SK-N-SH (cell line): ENCODE measurements at regions not wholly inside any gene's neighbourhood (a gene's known extent, or its start where the extent isn't known, plus 50 kb on each side); places are given as distances from the start of the nearest gene placed in this dataset.

Experiments
- CTCF ChIA-PET: fragments of 300-600, 350-600 bp; formaldehyde crosslinking; extraction: SDS; loops from one replicate; lab custom pipeline; 2021; lab: Yijun Ruan, JAX
- POLR2A ChIA-PET: fragments of 350-600 bp; sonication (Branson Sonifier 250); formaldehyde crosslinking; extraction: SDS; loops from one replicate; lab custom pipeline; 2020; ENCODE audit warnings: antibody characterized with exemption, inconsistent platforms; lab: Yijun Ruan, JAX
- DNase-seq: peaks from one replicate; pipeline ENCODE4 v3.0.0; 2012
- H2AFZ ChIP-seq: fragments of 200-600 bp; sonication (generic); 2 replicates; pipeline ENCODE4 v1.8.1; 2016; ENCODE audit warnings: antibody characterized with exemption, mild to moderate bottlenecking, low read depth
- H3F3A ChIP-seq: fragments of 200-600 bp; sonication (generic); replicated peaks from 2 replicates; pipeline ENCODE3; 2016; ENCODE audit warnings: antibody characterized with exemption, mild to moderate bottlenecking; ENCODE audit not compliant: insufficient read depth
- H3K27ac ChIP-seq, 2 experiments: fragments of 200-500 bp in 1 of 2; fragments of 200-600 bp in 1 of 2; sonication (Bioruptor generic) in 1 of 2; sonication (generic), shearing (Covaris generic) in 1 of 2; 2 replicates each; pipeline versions ENCODE4 v1.5.1 to v1.6.1; 2014 to 2016; ENCODE audit warnings: low read depth in 2 of 2, inconsistent platforms in 1 of 2, low read length in 1 of 2, mild to moderate bottlenecking in 1 of 2, mixed read lengths in 1 of 2
- H3K27me3 ChIP-seq: fragments of 200-600 bp; sonication (generic), shearing (Covaris generic); 2 replicates; pipeline ENCODE4 v1.6.1; 2016; ENCODE audit warnings: mixed run types; ENCODE audit not compliant: insufficient read depth
- H3K36me3 ChIP-seq, 2 experiments: fragments of 200-500 bp in 1 of 2; fragments of 200-600 bp in 1 of 2; sonication (Bioruptor generic) in 1 of 2; sonication (generic) in 1 of 2; replicated peaks in 1 of 2; 2 replicates each; pipeline versions ENCODE3 to v1.5.1; 2014 to 2016; ENCODE audit warnings: low read length in 1 of 2, mild to moderate bottlenecking in 1 of 2; ENCODE audit not compliant: insufficient read depth in 2 of 2, control insufficient read depth in 1 of 2
- H3K4me1 ChIP-seq, 2 experiments: fragments of 200-500 bp in 1 of 2; fragments of 200-600 bp in 1 of 2; sonication (Bioruptor generic) in 1 of 2; sonication (generic), shearing (Covaris generic) in 1 of 2; 2 replicates each; pipeline versions ENCODE4 v1.5.1 to v1.6.1; 2014 to 2016; ENCODE audit warnings: low read depth in 1 of 2, low read length in 1 of 2, mixed run types in 1 of 2; ENCODE audit not compliant: insufficient read depth in 2 of 2, control insufficient read depth in 1 of 2
- H3K4me2 ChIP-seq: fragments of 200-600 bp; sonication (generic), shearing (Covaris generic); 2 replicates; pipeline ENCODE4 v1.6.1; 2017; ENCODE audit warnings: mixed run types
- H3K4me3 ChIP-seq, 2 experiments: fragments of 200-500 bp in 1 of 2; fragments of 200-600 bp in 1 of 2; sonication (Bioruptor generic) in 1 of 2; sonication (generic), shearing (Covaris generic) in 1 of 2; 2 replicates each; pipeline versions ENCODE4 v1.5.1 to v1.8.1; 2014 to 2016; ENCODE audit warnings: low read depth in 2 of 2, inconsistent platforms in 1 of 2, low read length in 1 of 2, mild to moderate bottlenecking in 1 of 2, mixed read lengths in 1 of 2, moderate library complexity in 1 of 2
- H3K79me2 ChIP-seq: fragments of 200-600 bp; sonication (generic); 2 replicates; pipeline ENCODE4 v1.8.1; 2017; ENCODE audit warnings: mild to moderate bottlenecking; ENCODE audit not compliant: insufficient read depth
- H3K9ac ChIP-seq: fragments of 200-600 bp; sonication (generic); 2 replicates; pipeline ENCODE4 v1.6.1; 2017; ENCODE audit warnings: mixed run types
- H3K9me2 ChIP-seq: fragments of 200-600 bp; sonication (generic); 2 replicates; pipeline ENCODE4 v1.6.1; 2017; ENCODE audit warnings: mixed run types
- H3K9me3 ChIP-seq: fragments of 200-600 bp; sonication (generic); 2 replicates; pipeline ENCODE4 v1.6.1; 2017; ENCODE audit warnings: mixed run types, mild to moderate bottlenecking, moderate library complexity
- H4K20me1 ChIP-seq: fragments of 200-600 bp; sonication (generic); 2 replicates; pipeline ENCODE4 v1.6.1; 2017; ENCODE audit warnings: mild to moderate bottlenecking, mixed run types; ENCODE audit not compliant: insufficient read depth
- CHD2 ChIP-seq: fragments of 150-350 bp; IDR thresholded peaks from 2 replicates; pipeline ENCODE4 v1.6.1; 2018; ENCODE audit warnings: low read length; ENCODE audit not compliant: partially characterized antibody
- ELF1 ChIP-seq: IDR thresholded peaks from 2 replicates; pipeline ENCODE4 v1.4.0; 2012
- EP300 ChIP-seq, 2 experiments: IDR thresholded peaks; 2 replicates each; pipeline versions ENCODE4 v1.4.0 to v1.6.1; 2012; ENCODE audit warnings: borderline replicate concordance in 1 of 2, low read depth in 1 of 2, low read length in 1 of 2
- EZH2phosphoT487 ChIP-seq: fragments of 200-600 bp; sonication (generic); IDR thresholded peaks from 2 replicates; pipeline ENCODE4 v1.6.1; 2017; ENCODE audit warnings: low read depth, mixed run types, mild to moderate bottlenecking, antibody characterized with exemption, moderate library complexity, borderline replicate concordance
- FOXJ3 ChIP-seq: sonication (generic); formaldehyde crosslinking; IDR thresholded peaks from 2 replicates; pipeline ENCODE4 v1.5.1; 2020; ENCODE audit warnings: mild to moderate bottlenecking, missing genetic modification reagents
- FOXM1 ChIP-seq: IDR thresholded peaks from 2 replicates; pipeline ENCODE4 v1.4.0; 2012; ENCODE audit warnings: low read depth, mild to moderate bottlenecking
- GATA2 ChIP-seq: sonication (generic); formaldehyde crosslinking; IDR thresholded peaks from 2 replicates; pipeline ENCODE4 v1.5.0; 2020; ENCODE audit warnings: mild to moderate bottlenecking, missing genetic modification reagents
- IRF3 ChIP-seq: fragments of 150-350 bp; IDR thresholded peaks from 2 replicates; pipeline ENCODE4 v1.6.1; 2016; ENCODE audit warnings: mild to moderate bottlenecking, low read depth, low read length
- JUND ChIP-seq: IDR thresholded peaks from 2 replicates; pipeline ENCODE4 v1.4.0; 2012
- MEF2A ChIP-seq: IDR thresholded peaks from 2 replicates; pipeline ENCODE4 v1.4.0; 2012; ENCODE audit warnings: low read depth, borderline replicate concordance
- NFIC ChIP-seq: IDR thresholded peaks from 2 replicates; pipeline ENCODE4 v1.4.0; 2012; ENCODE audit warnings: borderline replicate concordance
- PBX3 ChIP-seq: IDR thresholded peaks from 2 replicates; pipeline ENCODE4; 2012
- RFX5 ChIP-seq: IDR thresholded peaks from 2 replicates; pipeline ENCODE4 v1.6.1; 2012; ENCODE audit warnings: mild to moderate bottlenecking, improper control_type of control experiment, low read length
- SIN3A ChIP-seq: IDR thresholded peaks from 2 replicates; pipeline ENCODE4 v1.6.1; 2012; ENCODE audit warnings: low read depth, mild to moderate bottlenecking, low read length, moderate library complexity, borderline replicate concordance
- TCF12 ChIP-seq: IDR thresholded peaks from 2 replicates; pipeline ENCODE4 v1.4.0; 2012
- USF1 ChIP-seq: IDR thresholded peaks from 2 replicates; pipeline ENCODE4 v1.4.0; 2012; ENCODE audit warnings: low read depth, borderline replicate concordance
- YY1 ChIP-seq: IDR thresholded peaks from 2 replicates; pipeline ENCODE4 v1.4.0; 2012; ENCODE audit warnings: low read depth, mild to moderate bottlenecking
- WGBS: methylation state at CpG from one replicate; pipeline ENCODE4 v1.1.6; 2017; ENCODE audit warnings: low lambda C conversion rate; 5-methylcytosine and 5-hydroxymethylcytosine counted together
- TF ChIP-seq, protein P1 (sequence below): IDR thresholded peaks from 2 replicates; pipeline ENCODE4 v1.6.1; 2012; ENCODE audit warnings: mild to moderate bottlenecking, low read depth, low read length, moderate library complexity
- TF ChIP-seq, protein P2 (sequence below): IDR thresholded peaks from 2 replicates; pipeline ENCODE4 v1.4.0; 2012; ENCODE audit warnings: low read depth, borderline replicate concordance
- TF ChIP-seq, protein P3 (sequence below): fragments of 150-350 bp; IDR thresholded peaks from 2 replicates; pipeline ENCODE4 v1.6.1; 2017; ENCODE audit warnings: antibody characterized with exemption, low read length, low read depth, borderline replicate concordance

GRCh38 chr6:156413154-156413553 lies 364.0 kb upstream of the ARID1B start:
- 54% methylated on average over 2 of the region's 2 CpGs for WGBS
- H3K79me2 ChIP-seq, result no peaks in the 10 kb centered on the region

More at GRCh38 chr6:156413154-156413553, 364.0 kb upstream of the ARID1B start:
- H3K4me2 ChIP-seq, result no peak overlapping the region
- H3K27ac ChIP-seq, result no peak overlapping the region
- no peak overlapping the region for H2AFZ ChIP-seq
- H4K20me1 ChIP-seq, result no peaks in the 10 kb centered on the region
- no peak for DNase-seq
- ChIA-PET POLR2A (no interaction called here), CTCF (no interaction called here)
- H3K4me1 ChIP-seq, result peaks cover 0 to 3% of the 10 kb centered on the region in 2 experiments; a peak in 1 of 4 replicates
- no peaks in the 10 kb centered on the region for H3K9me3 ChIP-seq
- H3F3A ChIP-seq, result no peaks in the 10 kb centered on the region
- no peaks in the 10 kb centered on the region for H3K9me2 ChIP-seq
- no peak overlapping the region for H3K9ac ChIP-seq
- no peak overlapping the region for H3K4me3 ChIP-seq
- TF ChIP-seq GATA2 (CRISPR knock-in tag) (no peak), NFIC (no peak), SIN3A (no peak), EZH2phosphoT487 (no peak), MEF2A (no peak), YY1 (no peak), IRF3 (no peak), ELF1 (no peak), FOXJ3 (no peak), TCF12 (no peak), PBX3 (no peak), RFX5 (no peak), EP300 (IDR thresholded peaks at IDR 0.05; ENCODE audit: borderline replicate concordance in 1 of 2, low read depth in 1 of 2, low read length in 1 of 2) (no peak), USF1 (no peak), FOXM1 (no peak), JUND (no peak), CHD2 (no peak)
- TF ChIP-seq, protein P1, sequence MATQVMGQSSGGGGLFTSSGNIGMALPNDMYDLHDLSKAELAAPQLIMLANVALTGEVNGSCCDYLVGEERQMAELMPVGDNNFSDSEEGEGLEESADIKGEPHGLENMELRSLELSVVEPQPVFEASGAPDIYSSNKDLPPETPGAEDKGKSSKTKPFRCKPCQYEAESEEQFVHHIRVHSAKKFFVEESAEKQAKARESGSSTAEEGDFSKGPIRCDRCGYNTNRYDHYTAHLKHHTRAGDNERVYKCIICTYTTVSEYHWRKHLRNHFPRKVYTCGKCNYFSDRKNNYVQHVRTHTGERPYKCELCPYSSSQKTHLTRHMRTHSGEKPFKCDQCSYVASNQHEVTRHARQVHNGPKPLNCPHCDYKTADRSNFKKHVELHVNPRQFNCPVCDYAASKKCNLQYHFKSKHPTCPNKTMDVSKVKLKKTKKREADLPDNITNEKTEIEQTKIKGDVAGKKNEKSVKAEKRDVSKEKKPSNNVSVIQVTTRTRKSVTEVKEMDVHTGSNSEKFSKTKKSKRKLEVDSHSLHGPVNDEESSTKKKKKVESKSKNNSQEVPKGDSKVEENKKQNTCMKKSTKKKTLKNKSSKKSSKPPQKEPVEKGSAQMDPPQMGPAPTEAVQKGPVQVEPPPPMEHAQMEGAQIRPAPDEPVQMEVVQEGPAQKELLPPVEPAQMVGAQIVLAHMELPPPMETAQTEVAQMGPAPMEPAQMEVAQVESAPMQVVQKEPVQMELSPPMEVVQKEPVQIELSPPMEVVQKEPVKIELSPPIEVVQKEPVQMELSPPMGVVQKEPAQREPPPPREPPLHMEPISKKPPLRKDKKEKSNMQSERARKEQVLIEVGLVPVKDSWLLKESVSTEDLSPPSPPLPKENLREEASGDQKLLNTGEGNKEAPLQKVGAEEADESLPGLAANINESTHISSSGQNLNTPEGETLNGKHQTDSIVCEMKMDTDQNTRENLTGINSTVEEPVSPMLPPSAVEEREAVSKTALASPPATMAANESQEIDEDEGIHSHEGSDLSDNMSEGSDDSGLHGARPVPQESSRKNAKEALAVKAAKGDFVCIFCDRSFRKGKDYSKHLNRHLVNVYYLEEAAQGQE, result no peak
- TF ChIP-seq, protein P2, sequence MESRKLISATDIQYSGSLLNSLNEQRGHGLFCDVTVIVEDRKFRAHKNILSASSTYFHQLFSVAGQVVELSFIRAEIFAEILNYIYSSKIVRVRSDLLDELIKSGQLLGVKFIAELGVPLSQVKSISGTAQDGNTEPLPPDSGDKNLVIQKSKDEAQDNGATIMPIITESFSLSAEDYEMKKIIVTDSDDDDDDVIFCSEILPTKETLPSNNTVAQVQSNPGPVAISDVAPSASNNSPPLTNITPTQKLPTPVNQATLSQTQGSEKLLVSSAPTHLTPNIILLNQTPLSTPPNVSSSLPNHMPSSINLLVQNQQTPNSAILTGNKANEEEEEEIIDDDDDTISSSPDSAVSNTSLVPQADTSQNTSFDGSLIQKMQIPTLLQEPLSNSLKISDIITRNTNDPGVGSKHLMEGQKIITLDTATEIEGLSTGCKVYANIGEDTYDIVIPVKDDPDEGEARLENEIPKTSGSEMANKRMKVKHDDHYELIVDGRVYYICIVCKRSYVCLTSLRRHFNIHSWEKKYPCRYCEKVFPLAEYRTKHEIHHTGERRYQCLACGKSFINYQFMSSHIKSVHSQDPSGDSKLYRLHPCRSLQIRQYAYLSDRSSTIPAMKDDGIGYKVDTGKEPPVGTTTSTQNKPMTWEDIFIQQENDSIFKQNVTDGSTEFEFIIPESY, result no peak
- TF ChIP-seq, protein P3, sequence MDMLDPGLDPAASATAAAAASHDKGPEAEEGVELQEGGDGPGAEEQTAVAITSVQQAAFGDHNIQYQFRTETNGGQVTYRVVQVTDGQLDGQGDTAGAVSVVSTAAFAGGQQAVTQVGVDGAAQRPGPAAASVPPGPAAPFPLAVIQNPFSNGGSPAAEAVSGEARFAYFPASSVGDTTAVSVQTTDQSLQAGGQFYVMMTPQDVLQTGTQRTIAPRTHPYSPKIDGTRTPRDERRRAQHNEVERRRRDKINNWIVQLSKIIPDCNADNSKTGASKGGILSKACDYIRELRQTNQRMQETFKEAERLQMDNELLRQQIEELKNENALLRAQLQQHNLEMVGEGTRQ, result no peak
- no peaks in the 10 kb centered on the region for H3K36me3 ChIP-seq
- H3K27me3 ChIP-seq, result no peaks in the 10 kb centered on the region
